GM18870 (cell line): ENCODE measurements at regions not wholly inside any gene's neighbourhood (a gene's known extent, or its start where the extent isn't known, plus 50 kb on each side); places are given as distances from the start of the nearest gene placed in this dataset.

Experiments
- ATAC-seq: cut with Tn5 transposase; IDR thresholded peaks from one replicate; pipeline ENCODE4 v1.9.1; 2021; ENCODE audit warnings: moderate library complexity; ENCODE audit not compliant: unreplicated experiment

GRCh38 chr20:18957328-18957727 lies 143.7 kb downstream of the SCP2D1 start:
- no peak for ATAC-seq

GRCh38 chr20:18971121-18971520 lies 157.5 kb downstream of the SCP2D1 start:
- no peak for ATAC-seq

GRCh38 chr20:18971574-18971973 lies 158.0 kb downstream of the SCP2D1 start:
- ATAC-seq, result no peak

- no peak for ATAC-seq
Measured at GRCh38 chr20:18972251-18972876, 158.8 kb downstream of the SCP2D1 start.

- no peak for ATAC-seq
Measured at GRCh38 chr20:18973529-18974173, 160.1 kb downstream of the SCP2D1 start.

- ATAC-seq, result no peak
Measured at GRCh38 chr20:18974660-18975059, 161.1 kb downstream of the SCP2D1 start.

- no peak for ATAC-seq
Measured at GRCh38 chr20:18977441-18977840, 163.9 kb downstream of the SCP2D1 start.

- no peak for ATAC-seq
Measured at GRCh38 chr20:18978311-18978710, 164.7 kb downstream of the SCP2D1 start.

- ATAC-seq, result no peak
Measured at GRCh38 chr20:18979132-18979531, 165.5 kb downstream of the SCP2D1 start.

GRCh38 chr20:18981962-18982539 lies 168.5 kb downstream of the SCP2D1 start:
- ATAC-seq, result no peak

GRCh38 chr20:18983796-18984195 lies 170.2 kb downstream of the SCP2D1 start:
- ATAC-seq, result no peak

- ATAC-seq, result no peak
Measured at GRCh38 chr20:18984238-18985200, 170.9 kb downstream of the SCP2D1 start.

GRCh38 chr20:18985551-18985950 lies 172.0 kb downstream of the SCP2D1 start:
- ATAC-seq, result no peak

GRCh38 chr20:18986146-18986830 lies 172.7 kb downstream of the SCP2D1 start:
- no peak for ATAC-seq

- ATAC-seq, result no peak
Measured at GRCh38 chr20:18986895-18987580, 173.5 kb downstream of the SCP2D1 start.

GRCh38 chr20:18987781-18988360 lies 174.3 kb downstream of the SCP2D1 start:
- no peak for ATAC-seq

GRCh38 chr20:18988701-18989100 lies 175.1 kb downstream of the SCP2D1 start:
- no peak for ATAC-seq

GRCh38 chr20:18989736-18990474 lies 176.3 kb downstream of the SCP2D1 start:
- ATAC-seq, result no peak

GRCh38 chr20:18991012-18991411 lies 177.4 kb downstream of the SCP2D1 start:
- no peak for ATAC-seq
